ENCODE measurements at regions not wholly inside any gene's neighbourhood (a gene's known extent, or its start where the extent isn't known, plus 50 kb on each side); places are given as distances from the start of the nearest gene placed in this dataset.

DNA sequence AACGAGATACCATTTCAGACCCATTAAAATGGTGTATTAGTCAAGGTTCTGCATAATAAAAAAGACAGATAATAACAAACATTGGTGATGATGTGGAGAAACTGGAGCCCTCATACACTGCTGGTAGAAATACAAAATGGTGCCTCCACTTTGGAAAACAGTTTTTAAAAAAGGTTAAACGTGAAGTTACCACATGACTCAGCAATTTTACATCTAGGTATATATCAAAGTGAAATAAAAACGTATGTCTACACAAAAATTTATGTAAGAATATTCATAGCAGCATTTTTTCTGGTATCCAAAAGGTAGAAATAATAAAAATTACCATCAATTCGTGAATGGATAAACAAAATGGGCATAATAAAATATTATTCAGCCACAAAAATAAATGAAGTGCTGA is 519.8 kb downstream of the TLE4 start:
- TF ChIP-seq, protein P1, sequence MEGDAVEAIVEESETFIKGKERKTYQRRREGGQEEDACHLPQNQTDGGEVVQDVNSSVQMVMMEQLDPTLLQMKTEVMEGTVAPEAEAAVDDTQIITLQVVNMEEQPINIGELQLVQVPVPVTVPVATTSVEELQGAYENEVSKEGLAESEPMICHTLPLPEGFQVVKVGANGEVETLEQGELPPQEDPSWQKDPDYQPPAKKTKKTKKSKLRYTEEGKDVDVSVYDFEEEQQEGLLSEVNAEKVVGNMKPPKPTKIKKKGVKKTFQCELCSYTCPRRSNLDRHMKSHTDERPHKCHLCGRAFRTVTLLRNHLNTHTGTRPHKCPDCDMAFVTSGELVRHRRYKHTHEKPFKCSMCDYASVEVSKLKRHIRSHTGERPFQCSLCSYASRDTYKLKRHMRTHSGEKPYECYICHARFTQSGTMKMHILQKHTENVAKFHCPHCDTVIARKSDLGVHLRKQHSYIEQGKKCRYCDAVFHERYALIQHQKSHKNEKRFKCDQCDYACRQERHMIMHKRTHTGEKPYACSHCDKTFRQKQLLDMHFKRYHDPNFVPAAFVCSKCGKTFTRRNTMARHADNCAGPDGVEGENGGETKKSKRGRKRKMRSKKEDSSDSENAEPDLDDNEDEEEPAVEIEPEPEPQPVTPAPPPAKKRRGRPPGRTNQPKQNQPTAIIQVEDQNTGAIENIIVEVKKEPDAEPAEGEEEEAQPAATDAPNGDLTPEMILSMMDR (IDR thresholded peaks at IDR 0.05) = no peak
- TF ChIP-seq POLR2A (IDR thresholded peaks at IDR 0.05) = no peak
- intact Hi-C loops (cut with DNase I; ENCODE audit: low total_unique reads) = no loop called here
- 68 to 73% methylated on average over 4 of the region's 4 CpGs for WGBS, 2 donors
- no peak for DNase-seq (ENCODE audit: low spot score in 2 of 2)
- no peak overlapping the region for H3K4me3 ChIP-seq (ENCODE audit: low read depth, poor library complexity, severe bottlenecking)

DNA sequence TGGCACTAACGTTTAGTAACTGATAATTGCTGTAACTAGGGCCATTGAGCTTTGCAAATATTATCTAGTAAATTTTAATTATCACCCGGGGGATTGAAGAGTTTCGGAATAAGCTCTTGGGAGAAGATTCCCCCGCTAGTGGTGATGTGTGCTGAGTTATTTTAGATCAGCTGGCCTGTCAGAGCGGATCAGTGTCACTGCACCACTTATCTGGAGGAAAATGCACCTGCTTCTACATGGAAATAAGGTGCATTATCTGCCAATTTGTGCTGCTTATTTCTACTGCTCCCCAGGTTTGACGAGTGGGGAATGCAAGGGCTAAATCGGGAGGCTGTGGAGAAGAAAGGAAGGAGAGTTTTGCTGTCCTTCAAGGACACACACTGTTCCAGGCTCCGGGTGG is 518.6 kb downstream of the TLE4 start:
- TF ChIP-seq, protein P1 (IDR thresholded peaks at IDR 0.05) = no peak
- no peak for TF ChIP-seq POLR2A (IDR thresholded peaks at IDR 0.05)
- H3K4me3 ChIP-seq (ENCODE audit: low read depth, poor library complexity, severe bottlenecking) = no peak overlapping the region
- 85 to 88% methylated on average over 8 of the region's 8 CpGs for WGBS, 2 donors
- no peak for DNase-seq (ENCODE audit: low spot score in 2 of 2)
- intact Hi-C loops (cut with DNase I; ENCODE audit: low total_unique reads) = no loop called here

DNA sequence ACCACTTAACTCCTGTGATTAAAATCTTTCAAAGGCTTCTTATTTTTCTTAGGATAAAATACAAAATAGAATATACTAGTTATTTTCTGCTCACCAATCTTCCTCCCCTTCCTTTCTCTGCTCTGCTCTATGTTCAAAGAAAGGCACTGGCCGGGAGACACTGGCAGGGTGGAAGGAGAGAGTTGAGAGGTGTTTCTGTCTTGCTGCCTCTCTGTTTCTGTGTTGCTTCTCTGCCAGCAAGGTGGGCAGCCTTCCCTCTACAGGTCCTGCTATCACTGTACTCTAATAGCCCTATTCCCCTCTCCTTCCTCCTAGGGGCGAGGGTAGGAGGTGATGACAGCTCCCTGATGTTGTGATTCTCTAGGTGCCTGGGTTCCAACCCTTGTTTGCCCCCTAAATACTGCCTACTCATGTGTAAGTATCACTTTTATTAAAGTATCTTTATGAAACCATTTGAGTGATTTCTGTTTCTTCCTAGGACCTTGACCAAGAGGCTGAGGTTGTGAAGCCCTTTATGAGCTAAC is 515.1 kb downstream of the TLE4 start:
- H3K4me3 ChIP-seq (ENCODE audit: low read depth, poor library complexity, severe bottlenecking) = no peak overlapping the region
- intact Hi-C loops (cut with DNase I; ENCODE audit: low total_unique reads) = no loop called here
- no peak for DNase-seq (ENCODE audit: low spot score in 2 of 2)
- no peak for TF ChIP-seq POLR2A (IDR thresholded peaks at IDR 0.05)
- TF ChIP-seq, protein P1 (IDR thresholded peaks at IDR 0.05) = no peak
- 69 to 79% methylated on average over 2 of the region's 2 CpGs for WGBS, 2 donors

DNA sequence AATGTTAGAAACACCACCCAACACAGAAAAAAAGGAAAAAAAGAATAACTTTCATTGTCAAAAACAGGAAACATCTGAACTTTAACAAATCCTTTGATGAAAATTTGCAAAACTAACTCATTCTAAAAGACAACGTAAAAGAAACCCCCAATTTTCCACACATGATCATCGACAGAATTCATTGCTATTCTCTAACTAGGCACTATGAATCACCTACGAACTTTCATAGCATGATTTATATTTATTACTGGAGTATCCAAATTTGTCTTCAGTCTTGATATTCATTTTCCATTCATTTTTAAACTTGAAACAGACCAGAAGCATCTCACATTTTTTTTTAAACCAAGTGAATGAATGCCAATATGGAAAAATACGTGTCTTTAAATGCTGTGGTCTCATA is 514.6 kb downstream of the TLE4 start:
- intact Hi-C loops (cut with DNase I; ENCODE audit: low total_unique reads) = no loop called here
- TF ChIP-seq POLR2A (IDR thresholded peaks at IDR 0.05) = no peak
- TF ChIP-seq, protein P1 (IDR thresholded peaks at IDR 0.05) = no peak
- H3K4me3 ChIP-seq (ENCODE audit: low read depth, poor library complexity, severe bottlenecking) = no peak overlapping the region
- DNase-seq (ENCODE audit: low spot score in 2 of 2) = no peak
- 41 to 46% methylated on average over 4 of the region's 4 CpGs for WGBS, 2 donors

DNA sequence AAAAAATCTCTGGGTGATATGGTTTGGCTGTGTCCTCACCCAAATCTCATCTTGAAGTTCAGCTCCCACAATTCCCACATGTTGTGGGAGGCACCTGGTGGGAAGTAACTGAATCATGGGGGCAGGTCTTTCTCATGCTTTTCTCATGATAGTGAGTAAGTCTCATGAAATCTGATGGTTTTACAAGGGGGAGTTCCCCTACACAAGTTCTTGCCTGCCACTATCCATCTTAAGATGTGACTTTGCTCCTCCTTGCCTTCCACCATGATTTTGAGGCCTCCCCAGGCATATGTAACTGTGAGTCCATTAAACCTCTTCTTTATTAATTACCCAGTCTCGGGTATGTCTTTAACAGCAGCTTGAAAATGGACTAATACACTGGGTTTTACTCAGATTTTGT is 513.9 kb downstream of the TLE4 start:
- DNase-seq (ENCODE audit: low spot score in 2 of 2) = no peak
- 87 to 89% methylated on average over 1 of the region's 1 CpG for WGBS, 2 donors
- TF ChIP-seq POLR2A (IDR thresholded peaks at IDR 0.05) = no peak
- TF ChIP-seq, protein P1 (IDR thresholded peaks at IDR 0.05) = no peak
- H3K4me3 ChIP-seq (ENCODE audit: low read depth, poor library complexity, severe bottlenecking) = no peak overlapping the region
- intact Hi-C loops (cut with DNase I; ENCODE audit: low total_unique reads) = no loop called here

DNA sequence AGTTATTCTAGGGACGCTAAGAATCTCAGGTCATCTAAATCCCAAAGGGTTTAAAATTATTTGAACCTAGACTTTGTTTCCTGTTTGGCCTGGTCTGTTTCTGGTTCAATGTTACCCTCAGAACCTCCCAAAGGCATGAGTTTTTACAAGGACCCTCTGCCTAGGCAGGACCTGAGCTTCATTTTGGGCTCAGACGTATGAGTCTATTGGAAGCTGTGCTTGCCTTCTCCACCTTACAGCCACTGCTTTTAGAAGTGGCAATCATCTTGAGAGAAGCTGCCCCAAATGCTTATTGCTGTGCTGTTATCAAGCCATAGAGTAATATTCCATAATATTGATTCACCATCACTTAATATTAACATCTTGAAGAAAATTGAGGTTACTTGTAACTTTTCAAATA is 510.4 kb downstream of the TLE4 start:
- H3K4me3 ChIP-seq (ENCODE audit: low read depth, poor library complexity, severe bottlenecking) = no peak overlapping the region
- intact Hi-C loops (cut with DNase I; ENCODE audit: low total_unique reads) = no loop called here
- no peak for DNase-seq (ENCODE audit: low spot score in 2 of 2)
- WGBS, 2 donors = 85 to 90% methylated on average over 2 of the region's 2 CpGs
- TF ChIP-seq POLR2A (IDR thresholded peaks at IDR 0.05) = no peak
- TF ChIP-seq, protein P1 (IDR thresholded peaks at IDR 0.05) = no peak
